HL-60/S4 treated with retinoic acid at 250 ng/mL for 4 days and 3 days (cell line): ENCODE measurements at regions not wholly inside any gene's neighbourhood (a gene's known extent, or its start where the extent isn't known, plus 50 kb on each side); places are given as distances from the start of the nearest gene placed in this dataset.
"Not testable (repeated sequence)": the region's sequence is repeated elsewhere in the genome, so short reads cannot be mapped to it uniquely, and the experiment has no call there.

Source experiments
- in situ Hi-C: fragments of 300-500 bp; cut with MboI; formaldehyde crosslinking; loops from 2 replicates; pipeline ENCODE4 v1.7.0; 2022; ENCODE audit warnings: low sequenced_read_pairs

DNA sequence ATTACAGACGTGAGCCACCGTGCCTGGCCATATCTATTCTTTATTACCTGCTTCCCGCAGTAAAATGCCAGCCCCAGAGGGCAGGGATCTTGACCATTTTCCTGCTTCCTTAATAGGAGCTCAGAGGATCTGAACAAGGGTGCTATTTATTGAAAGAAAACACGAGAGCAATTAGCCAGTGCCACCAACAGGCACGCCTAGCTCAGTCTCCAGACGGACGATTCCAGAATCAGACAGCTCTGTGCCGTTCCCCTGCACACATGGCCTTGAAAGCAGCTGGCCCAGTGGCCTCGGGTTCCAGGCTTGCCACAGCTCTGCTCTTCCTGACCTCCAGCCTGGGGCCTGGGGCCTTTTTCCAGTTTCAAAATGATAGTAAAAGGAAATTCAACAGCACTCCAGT is 135.2 kb upstream of the RFLNA start:
- in situ Hi-C loops = no loop called here

GRCh38 chr12:124160097-124160756 is 134.7 kb upstream of the RFLNA start:
- in situ Hi-C loops = no loop called here

DNA sequence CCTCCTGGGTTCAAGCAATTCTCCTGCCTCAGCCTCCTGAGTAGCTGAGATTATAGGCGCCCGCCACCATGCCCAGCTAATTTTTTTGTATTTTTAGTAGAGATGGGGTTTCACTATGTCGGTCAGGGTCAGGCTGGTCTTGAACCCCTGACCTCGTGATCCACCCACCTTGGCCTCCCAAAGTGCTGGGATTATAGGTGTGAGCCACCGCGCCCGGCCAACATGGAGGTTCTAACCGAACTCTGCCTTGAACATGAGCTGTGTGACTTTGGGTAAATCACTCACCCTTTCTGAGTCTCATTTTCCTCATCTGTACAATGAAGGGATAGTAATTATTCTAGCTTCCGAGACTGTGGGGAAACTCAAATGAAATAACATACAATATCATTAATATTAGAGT is 133.5 kb upstream of the RFLNA start:
- in situ Hi-C loops = not testable (repeated sequence)

- in situ Hi-C loops = no loop called here
Measured at GRCh38 chr12:124162151-124163110, 132.5 kb upstream of the RFLNA start.

DNA sequence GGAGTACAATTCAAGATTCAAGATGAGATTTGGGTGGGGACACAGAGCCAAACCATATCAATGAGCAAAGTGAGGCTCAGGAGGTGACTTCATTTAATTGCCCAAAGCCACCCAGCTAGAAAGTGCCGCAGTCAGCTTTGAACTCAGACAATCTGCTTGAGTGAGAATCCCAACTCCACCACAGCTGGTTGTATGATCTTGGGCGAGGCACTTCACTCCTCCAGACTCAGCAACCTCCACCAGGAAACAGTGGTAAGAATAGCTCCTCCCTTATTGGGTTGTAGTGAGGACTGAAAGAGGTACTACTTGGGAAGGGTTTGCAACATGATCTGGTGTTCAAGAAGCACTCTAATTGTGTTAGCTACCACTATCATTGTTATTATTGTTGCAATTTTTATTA is 129.2 kb upstream of the RFLNA start:
- in situ Hi-C loops = no loop called here

DNA sequence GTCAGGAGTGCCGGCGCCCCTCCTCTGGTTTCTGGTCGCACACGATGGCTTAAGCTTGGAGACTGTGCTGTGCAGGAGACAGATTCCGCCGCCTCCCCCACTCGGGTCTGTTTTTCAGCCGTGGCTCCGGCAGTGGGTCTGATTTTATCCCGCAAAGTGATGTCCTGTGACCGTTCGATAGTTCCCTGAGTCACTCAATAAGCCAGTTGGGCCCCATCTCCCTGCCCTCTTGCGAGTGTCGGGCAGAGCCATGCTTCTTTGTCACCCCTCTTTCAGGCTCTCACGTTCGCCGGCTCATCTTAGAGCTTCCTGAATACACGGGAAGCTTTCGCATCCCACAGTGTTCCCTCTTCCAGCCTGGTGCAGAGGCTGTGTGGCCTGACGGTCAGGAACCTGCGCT is 127.8 kb upstream of the RFLNA start:
- in situ Hi-C loops = no loop called here

DNA sequence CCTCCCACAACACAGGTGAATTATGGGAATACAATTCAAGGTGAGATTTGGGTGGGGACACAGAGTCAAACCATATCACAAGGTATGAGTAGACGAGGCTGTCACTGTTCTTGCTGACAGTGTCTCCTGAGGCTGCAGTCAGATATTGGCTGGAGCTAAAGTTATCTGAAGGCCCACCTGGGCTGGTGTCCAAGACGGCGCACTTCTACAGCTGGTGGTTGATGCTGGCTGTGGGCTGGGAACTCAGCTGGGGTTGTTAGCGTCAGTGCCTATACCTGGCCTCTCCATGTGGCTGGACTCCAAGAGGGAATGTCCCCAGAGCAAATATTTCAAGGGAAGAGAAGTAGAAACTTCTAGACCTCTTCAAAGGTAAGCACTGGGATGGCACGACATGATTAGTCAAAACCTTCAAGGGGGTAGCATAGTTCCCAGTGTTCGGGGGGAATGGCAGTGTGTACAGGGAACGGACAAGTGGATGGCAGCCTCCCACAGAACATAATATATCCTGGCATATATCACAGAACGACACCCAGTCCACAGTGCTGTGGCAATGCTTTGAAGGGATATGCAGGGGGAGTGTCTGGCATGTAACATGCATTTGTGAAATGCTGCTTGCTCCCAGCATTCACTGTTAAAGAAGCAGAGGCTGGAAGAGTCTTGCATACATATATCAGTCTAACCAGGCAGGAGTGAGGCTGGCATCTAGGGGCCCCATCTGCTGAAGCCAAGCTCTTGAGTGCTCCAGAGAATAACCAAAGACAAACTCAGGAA is 126.7 kb upstream of the RFLNA start:
- in situ Hi-C loops = no loop called here

- in situ Hi-C loops = no loop called here
Measured at GRCh38 chr12:124169577-124170284, 125.2 kb upstream of the RFLNA start.

DNA sequence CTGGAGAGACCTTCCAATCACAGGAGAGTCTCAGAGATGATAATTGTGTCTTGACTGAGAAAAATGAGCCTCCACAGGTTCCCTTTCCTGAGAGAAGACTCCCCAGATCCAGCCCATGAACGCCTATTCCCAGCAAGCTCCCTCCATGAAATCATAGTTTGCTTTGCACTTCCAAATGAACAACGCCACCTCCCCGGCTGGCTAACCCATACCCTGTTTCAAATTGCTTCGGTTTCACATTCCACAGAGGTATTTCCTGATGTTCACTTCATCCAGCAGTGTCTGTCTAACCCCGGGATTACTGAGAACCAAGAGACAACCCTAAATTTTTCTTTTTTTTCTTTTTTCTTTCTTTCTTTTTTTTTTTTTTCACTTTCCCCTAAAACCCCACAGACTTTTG is 124.1 kb upstream of the RFLNA start:
- in situ Hi-C loops = no loop called here

DNA sequence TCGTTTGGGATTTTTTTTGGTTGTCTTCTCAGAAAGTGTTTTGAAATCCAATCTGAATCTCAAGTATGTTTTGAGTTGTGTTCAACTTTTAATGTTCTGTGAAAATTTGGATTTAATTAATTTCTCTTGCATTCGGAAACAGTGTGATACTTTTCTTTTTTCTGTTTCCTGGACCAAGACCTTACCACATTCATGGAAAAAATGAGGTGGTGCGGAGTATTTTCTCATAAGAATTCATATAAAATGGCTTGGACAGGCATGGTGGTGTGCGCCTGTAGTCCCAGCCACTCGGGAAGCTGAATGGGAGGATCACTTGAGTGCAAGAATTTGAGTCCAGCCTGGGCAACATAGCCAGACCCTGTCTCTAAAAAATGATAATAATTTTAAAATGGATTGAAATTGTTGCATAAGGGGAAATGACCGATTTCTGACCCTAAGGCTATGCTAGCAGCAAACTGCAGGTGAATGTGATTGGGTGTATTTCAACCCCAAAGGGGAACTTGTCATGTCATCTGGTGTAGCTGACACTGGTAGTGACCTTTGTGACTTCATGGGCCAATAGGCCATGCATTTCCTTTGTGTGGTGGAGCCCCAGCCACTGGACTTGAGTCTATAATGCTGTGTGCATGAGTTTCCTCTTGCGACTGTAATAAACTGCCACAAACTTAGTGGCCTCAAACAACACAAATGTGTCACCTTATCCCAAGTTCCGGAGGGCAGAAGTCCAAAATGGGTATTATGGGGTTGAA is 123.5 kb upstream of the RFLNA start:
- in situ Hi-C loops = no loop called here

- in situ Hi-C loops = no loop called here
Measured at GRCh38 chr12:124172636-124173035, 122.3 kb upstream of the RFLNA start.

DNA sequence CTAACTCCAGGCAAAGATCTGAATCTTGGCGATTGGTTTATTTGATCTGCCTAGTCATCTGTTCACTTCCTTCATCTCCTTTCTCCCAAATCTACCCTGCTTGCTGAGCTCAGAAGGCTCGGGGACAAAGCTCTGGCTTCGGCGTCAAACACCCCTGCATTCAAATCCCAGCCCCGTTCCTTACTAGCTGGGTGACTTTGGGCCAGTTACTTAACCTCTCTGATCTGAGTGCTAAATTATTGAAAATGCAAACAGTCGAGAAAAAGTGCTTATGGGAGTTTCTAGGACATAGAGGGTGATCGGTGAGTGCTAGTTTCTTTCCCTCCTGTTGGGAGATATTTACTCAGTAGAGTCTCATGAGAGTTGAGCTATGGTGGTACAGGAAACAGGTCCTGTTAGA is 121.2 kb upstream of the RFLNA start:
- in situ Hi-C loops = no loop called here

DNA sequence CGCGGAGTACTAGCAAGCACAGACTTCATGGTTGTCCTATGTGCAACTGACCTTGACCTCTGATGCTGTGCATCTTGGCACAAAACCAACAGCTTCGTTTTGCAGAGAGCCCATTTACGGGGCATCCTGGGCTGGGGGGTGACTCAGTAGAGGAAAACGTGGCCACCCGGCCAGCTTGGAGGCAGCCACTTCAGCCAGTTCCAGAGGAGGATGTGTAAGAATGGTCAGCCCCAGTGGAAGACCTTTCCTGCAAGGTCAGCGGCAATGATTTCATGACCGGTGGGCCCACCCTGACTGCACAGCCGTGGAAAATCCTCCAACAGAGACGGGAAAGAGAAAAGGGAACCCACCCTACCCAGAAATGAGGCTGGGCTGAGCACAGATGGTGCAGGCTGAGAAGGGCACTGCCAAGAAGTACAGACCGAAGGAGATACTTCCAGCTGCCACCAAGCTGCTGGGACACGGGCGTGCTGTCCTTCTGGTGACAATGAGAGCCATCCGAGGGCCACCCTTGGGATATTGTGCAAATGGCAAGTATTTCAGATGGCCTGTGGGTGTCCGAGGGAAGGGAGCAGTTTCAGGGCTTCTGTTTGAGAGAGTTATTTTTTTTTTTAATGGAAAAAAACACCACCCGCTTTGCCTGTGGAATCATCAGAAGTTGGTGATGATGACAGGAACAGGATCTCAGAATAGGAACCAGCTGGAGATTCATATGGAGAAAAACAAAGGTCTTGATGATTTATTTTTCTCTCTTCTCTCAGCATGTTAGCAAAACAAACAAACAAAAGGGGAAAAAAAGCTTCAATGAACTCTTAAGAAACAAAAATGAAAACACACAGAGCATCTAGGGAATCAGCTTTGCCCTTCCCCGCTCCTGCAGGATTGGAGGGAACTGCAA is 120.2 kb upstream of the RFLNA start:
- in situ Hi-C loops = loop anchor here (5.0 kb wide), 1 partner anchor 48 kb away; no protein-coding TSS in a partner anchor

GRCh38 chr12:124175704-124176103 is 119.2 kb upstream of the RFLNA start:
- in situ Hi-C loops = loop anchor here (5.0 kb wide), 1 partner anchor 47 kb away; no protein-coding TSS in a partner anchor

DNA sequence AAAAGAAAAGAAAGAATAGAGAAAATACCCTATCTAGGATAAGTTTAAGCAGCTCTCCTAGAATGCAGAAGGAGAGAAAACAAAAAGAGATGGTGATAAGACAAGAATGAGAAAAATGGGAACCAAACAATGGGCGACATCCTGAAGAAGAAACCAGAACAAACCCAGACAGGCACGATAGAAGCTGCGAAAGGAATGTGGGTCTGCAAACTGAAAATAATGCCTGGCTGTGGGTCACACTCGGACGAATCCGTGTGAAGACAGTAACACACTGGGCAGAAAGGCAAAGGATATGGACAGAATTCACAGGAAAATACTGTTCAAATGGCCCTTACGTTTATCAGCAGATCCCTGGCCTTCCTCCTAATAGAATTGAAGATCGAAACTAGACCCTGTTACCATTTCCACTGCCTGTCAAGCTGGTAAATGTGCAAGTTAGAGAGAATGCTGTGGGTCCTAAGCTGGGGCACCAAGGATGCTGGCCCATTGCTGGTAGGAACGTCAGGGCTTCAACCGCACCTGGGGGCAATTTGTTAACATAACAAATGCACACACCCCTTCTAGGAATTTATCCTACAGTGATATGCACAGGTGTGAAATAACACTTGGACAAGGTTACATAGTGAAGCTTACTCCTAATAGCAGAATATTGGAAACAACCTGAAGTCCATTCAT is 117.5 kb upstream of the RFLNA start:
- in situ Hi-C loops = loop anchor here (5.0 kb wide), 1 partner anchor 45 kb away; no protein-coding TSS in a partner anchor

- in situ Hi-C loops = loop anchor here (5.0 kb wide), 1 partner anchor 44 kb away; no protein-coding TSS in a partner anchor
Measured at GRCh38 chr12:124177951-124178316, 117.0 kb upstream of the RFLNA start.

GRCh38 chr12:124179936-124180607 is 114.8 kb upstream of the RFLNA start:
- in situ Hi-C loops = loop anchor here (5.0 kb wide), 1 partner anchor 42 kb away; no protein-coding TSS in a partner anchor

DNA sequence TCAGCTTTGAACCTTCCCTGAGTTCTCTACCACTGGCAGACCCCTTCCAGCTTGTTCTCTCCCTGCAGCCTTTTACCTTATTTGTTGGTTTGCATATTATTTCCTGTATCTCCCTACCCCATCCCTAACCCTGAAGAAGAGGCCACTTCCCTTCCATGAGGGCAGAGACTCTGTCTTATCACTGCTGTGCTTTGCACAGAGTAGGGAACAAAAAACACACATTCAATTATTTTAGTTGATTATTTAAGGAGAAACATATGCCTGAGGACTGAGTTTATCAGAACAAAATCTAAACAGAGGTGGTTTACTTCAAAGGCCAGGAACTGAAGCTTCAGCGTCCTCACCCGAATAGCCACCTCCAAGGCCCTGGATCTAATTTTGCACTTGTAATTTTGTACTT is 111.7 kb upstream of the RFLNA start:
- in situ Hi-C loops = no loop called here
